Muscle layer of colon (tissue), 2 donors: ENCODE measurements at regions not wholly inside any gene's neighbourhood (a gene's known extent, or its start where the extent isn't known, plus 50 kb on each side); places are given as distances from the start of the nearest gene placed in this dataset.

Experiments
- H3K27ac ChIP-seq: one replicate; pipeline ENCODE4 v1.7.0; 2013; ENCODE audit warnings: low read depth, mild to moderate bottlenecking, low read length, moderate library complexity
- H3K27me3 ChIP-seq, 2 donors: one replicate each; pipeline ENCODE4 v1.7.0; 2013; ENCODE audit warnings: low read length in 2 of 2, mild to moderate bottlenecking in 2 of 2; ENCODE audit not compliant: insufficient read depth in 2 of 2, control insufficient read depth in 1 of 2
- H3K36me3 ChIP-seq: one replicate; pipeline ENCODE4 v1.7.0; 2013; ENCODE audit warnings: mild to moderate bottlenecking, low read length; ENCODE audit not compliant: insufficient read depth
- H3K4me1 ChIP-seq: one replicate; pipeline ENCODE4 v1.7.0; 2013; ENCODE audit warnings: mild to moderate bottlenecking, low read length; ENCODE audit not compliant: insufficient read depth
- H3K4me3 ChIP-seq, 2 donors: one replicate each; pipeline ENCODE4 v1.7.0; 2013; ENCODE audit warnings: low read length in 2 of 2, low read depth in 1 of 2, mild to moderate bottlenecking in 1 of 2, moderate library complexity in 1 of 2
- H3K9ac ChIP-seq: one replicate; pipeline ENCODE4 v1.7.0; 2013; ENCODE audit warnings: low read length
- H3K9me3 ChIP-seq: one replicate; pipeline ENCODE4 v1.7.0; 2013; ENCODE audit warnings: mild to moderate bottlenecking, low read length
- donor health status: abdominal sarcoma.
- donor health status: Adenocarcinoma of cecum.

GRCh38 chr6:81455641-81456040 lies 296.8 kb downstream of the TENT5A start:
- Histone ChIP-seq H3K9ac (no peak overlapping the region), H3K27me3 (no peaks in the 10 kb centered on the region), H3K27ac (no peak overlapping the region), H3K4me1 (no peaks in the 10 kb centered on the region), H3K9me3 (no peaks in the 10 kb centered on the region), H3K36me3 (no peaks in the 10 kb centered on the region), H3K4me3 (no peak overlapping the region)

GRCh38 chr6:81451787-81452186 lies 300.7 kb downstream of the TENT5A start:
- H3K4me1 ChIP-seq, result no peaks in the 10 kb centered on the region
- no peaks in the 10 kb centered on the region for H3K36me3 ChIP-seq
- no peak overlapping the region for H3K27ac ChIP-seq
- no peaks in the 10 kb centered on the region for H3K9me3 ChIP-seq
- H3K4me3 ChIP-seq, result no peak overlapping the region
- H3K27me3 ChIP-seq, result no peaks in the 10 kb centered on the region
- no peak overlapping the region for H3K9ac ChIP-seq

GRCh38 chr6:81450180-81450579 lies 302.3 kb downstream of the TENT5A start:
- Histone ChIP-seq H3K4me3 (no peak overlapping the region), H3K4me1 (no peaks in the 10 kb centered on the region), H3K27me3 (no peaks in the 10 kb centered on the region), H3K9me3 (no peaks in the 10 kb centered on the region), H3K27ac (no peak overlapping the region), H3K9ac (no peak overlapping the region), H3K36me3 (no peaks in the 10 kb centered on the region)

GRCh38 chr6:81446509-81446908 lies 306.0 kb downstream of the TENT5A start:
- H3K36me3 ChIP-seq, result no peaks in the 10 kb centered on the region
- no peaks in the 10 kb centered on the region for H3K27me3 ChIP-seq
- no peak overlapping the region for H3K4me3 ChIP-seq
- no peaks in the 10 kb centered on the region for H3K4me1 ChIP-seq
- H3K9me3 ChIP-seq, result no peaks in the 10 kb centered on the region
- H3K9ac ChIP-seq, result no peak overlapping the region
- H3K27ac ChIP-seq, result no peak overlapping the region

GRCh38 chr6:81439417-81439816 lies 313.1 kb downstream of the TENT5A start:
- H3K9me3 ChIP-seq, result peaks cover 5% of the 10 kb centered on the region
- H3K4me1 ChIP-seq, result no peaks in the 10 kb centered on the region
- H3K27me3 ChIP-seq, result no peaks in the 10 kb centered on the region
- H3K4me3 ChIP-seq, result no peak overlapping the region
- no peaks in the 10 kb centered on the region for H3K36me3 ChIP-seq
- no peak overlapping the region for H3K27ac ChIP-seq
- H3K9ac ChIP-seq, result no peak overlapping the region

- Histone ChIP-seq H3K4me3 (no peak overlapping the region), H3K9me3 (peaks cover 5% of the 10 kb centered on the region), H3K4me1 (no peaks in the 10 kb centered on the region), H3K9ac (no peak overlapping the region), H3K27ac (no peak overlapping the region), H3K27me3 (no peaks in the 10 kb centered on the region), H3K36me3 (no peaks in the 10 kb centered on the region)
These were observed 315.5 kb downstream of the TENT5A start for GRCh38 chr6:81436990-81437389.

GRCh38 chr6:81413306-81413705 lies 339.2 kb downstream of the TENT5A start:
- Histone ChIP-seq H3K27me3 (no peaks in the 10 kb centered on the region), H3K9ac (no peak overlapping the region), H3K9me3 (no peaks in the 10 kb centered on the region), H3K36me3 (no peaks in the 10 kb centered on the region), H3K4me1 (no peaks in the 10 kb centered on the region), H3K4me3 (no peak overlapping the region), H3K27ac (no peak overlapping the region)

GRCh38 chr6:81401970-81402690 lies 350.4 kb downstream of the TENT5A start:
- no peaks in the 10 kb centered on the region for H3K36me3 ChIP-seq
- no peaks in the 10 kb centered on the region for H3K9me3 ChIP-seq
- H3K27ac ChIP-seq, result no peak overlapping the region
- H3K4me1 ChIP-seq, result peaks cover 9% of the 10 kb centered on the region
- no peak overlapping the region for H3K9ac ChIP-seq
- no peak overlapping the region for H3K4me3 ChIP-seq
- no peaks in the 10 kb centered on the region for H3K27me3 ChIP-seq

GRCh38 chr6:81396916-81397315 lies 355.6 kb downstream of the TENT5A start:
- no peak overlapping the region for H3K9ac ChIP-seq
- no peak overlapping the region for H3K27ac ChIP-seq
- H3K36me3 ChIP-seq, result no peaks in the 10 kb centered on the region
- peaks cover 2% of the 10 kb centered on the region for H3K4me1 ChIP-seq
- no peaks in the 10 kb centered on the region for H3K27me3 ChIP-seq
- no peak overlapping the region for H3K4me3 ChIP-seq
- H3K9me3 ChIP-seq, result no peaks in the 10 kb centered on the region

- Histone ChIP-seq H3K9me3 (no peaks in the 10 kb centered on the region), H3K4me1 (no peaks in the 10 kb centered on the region), H3K36me3 (no peaks in the 10 kb centered on the region), H3K27me3 (no peaks in the 10 kb centered on the region), H3K9ac (no peak overlapping the region), H3K27ac (no peak overlapping the region), H3K4me3 (no peak overlapping the region)
These were observed 365.3 kb downstream of the TENT5A start for GRCh38 chr6:81387163-81387562.

- no peak overlapping the region for H3K9ac ChIP-seq
- no peaks in the 10 kb centered on the region for H3K9me3 ChIP-seq
These were observed 367.6 kb downstream of the TENT5A start for GRCh38 chr6:81384921-81385320.

GRCh38 chr6:81383472-81383871 lies 369.0 kb downstream of the TENT5A start:
- Histone ChIP-seq H3K4me3 (no peak overlapping the region), H3K4me1 (no peaks in the 10 kb centered on the region), H3K27me3 (no peaks in the 10 kb centered on the region), H3K9me3 (no peaks in the 10 kb centered on the region), H3K36me3 (no peaks in the 10 kb centered on the region), H3K27ac (no peak overlapping the region), H3K9ac (no peak overlapping the region)

More at GRCh38 chr6:81384921-81385320, 367.6 kb downstream of the TENT5A start:
- H3K27ac ChIP-seq, result no peak overlapping the region
- no peaks in the 10 kb centered on the region for H3K36me3 ChIP-seq
- no peak overlapping the region for H3K4me3 ChIP-seq
- no peaks in the 10 kb centered on the region for H3K4me1 ChIP-seq
- no peaks in the 10 kb centered on the region for H3K27me3 ChIP-seq
